ENCODE measurements at regions not wholly inside any gene's neighbourhood (a gene's known extent, or its start where the extent isn't known, plus 50 kb on each side); places are given as distances from the start of the nearest gene placed in this dataset.

DNA sequence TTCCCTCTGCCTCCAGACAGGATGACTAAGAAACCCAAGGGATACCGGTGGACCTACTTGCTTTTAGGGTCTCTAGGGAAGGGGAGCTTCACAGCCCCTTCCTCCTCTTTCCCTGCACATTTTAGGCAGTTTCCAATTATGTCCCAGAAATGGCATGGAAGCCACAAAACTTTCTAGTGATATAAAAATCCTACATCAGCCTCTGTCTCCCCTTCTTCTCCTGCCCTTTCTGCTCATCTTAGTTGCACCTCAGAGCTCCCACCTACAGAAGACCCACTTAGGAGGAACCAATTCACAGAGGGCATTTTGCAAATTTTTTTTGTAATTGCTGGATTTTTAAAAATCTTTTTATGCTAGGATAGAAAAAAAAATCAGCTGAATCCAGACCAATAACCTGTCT is 263.1 kb downstream of the TNS1 start:
- peaks cover 0 to 9% of the 10 kb centered on the region in 2 donors for H3K36me3 ChIP-seq (ENCODE audit: control insufficient read depth in 1 of 2, insufficient read depth in 2 of 2, low read length in 1 of 2)
- ATAC-seq (ENCODE audit: low FRiP score), result no peak
- no peaks in the 10 kb centered on the region for H3K9me3 ChIP-seq (ENCODE audit: control insufficient read depth, low read length)
- peaks cover 2 to 9% of the 10 kb centered on the region in 2 donors for H3K4me1 ChIP-seq (ENCODE audit: control insufficient read depth in 1 of 2, insufficient read depth in 2 of 2, low read length in 2 of 2)
- intact Hi-C loops (cut with DNase I), result no loop called here
- peak overlapping the region; percentile 15 to 54 for H3K27ac ChIP-seq (ENCODE audit: low read depth in 1 of 2, low read length in 2 of 2)
- no peaks in the 10 kb centered on the region for H3K27me3 ChIP-seq (ENCODE audit: control insufficient read depth in 1 of 2, insufficient read depth in 2 of 2, low read length in 1 of 2)
- no peak overlapping the region for H3K4me3 ChIP-seq (ENCODE audit: low read length in 2 of 2)
- 75 to 91% methylated on average over 1 of the region's 1 CpG for WGBS, 2 donors
- no peak for DNase-seq

- WGBS, 2 donors, result 79 to 89% methylated on average over 3 of the region's 3 CpGs
- H3K4me1 ChIP-seq (ENCODE audit: control insufficient read depth in 1 of 2, insufficient read depth in 2 of 2, low read length in 2 of 2), result peaks cover 2 to 8% of the 10 kb centered on the region in 2 donors
- no peaks in the 10 kb centered on the region for H3K9me3 ChIP-seq (ENCODE audit: control insufficient read depth, low read length)
- no peaks in the 10 kb centered on the region for H3K27me3 ChIP-seq (ENCODE audit: control insufficient read depth in 1 of 2, insufficient read depth in 2 of 2, low read length in 1 of 2)
- H3K36me3 ChIP-seq (ENCODE audit: control insufficient read depth in 1 of 2, insufficient read depth in 2 of 2, low read length in 1 of 2), result peaks cover 0 to 9% of the 10 kb centered on the region in 2 donors
- H3K4me3 ChIP-seq (ENCODE audit: low read length in 2 of 2), result no peak overlapping the region
- DNase-seq (no peak), ATAC-seq (ENCODE audit: low FRiP score) (no peak)
- no peak overlapping the region for H3K27ac ChIP-seq (ENCODE audit: low read depth in 1 of 2, low read length in 2 of 2)
- intact Hi-C loops (cut with DNase I), result no loop called here
Observed at GRCh38 chr2:217738061-217738460, 264.7 kb downstream of the TNS1 start.

GRCh38 chr2:217736776-217737550 is 265.8 kb downstream of the TNS1 start:
- DNase-seq (no peak), ATAC-seq (ENCODE audit: low FRiP score) (no peak)
- H3K4me1 ChIP-seq (ENCODE audit: control insufficient read depth in 1 of 2, insufficient read depth in 2 of 2, low read length in 2 of 2), result peaks cover 0 to 4% of the 10 kb centered on the region in 2 donors
- 84% methylated on average over 3 of the region's 3 CpGs for WGBS, 2 donors
- H3K4me3 ChIP-seq (ENCODE audit: low read length in 2 of 2), result no peak overlapping the region
- no peaks in the 10 kb centered on the region for H3K9me3 ChIP-seq (ENCODE audit: control insufficient read depth, low read length)
- no peak overlapping the region for H3K27ac ChIP-seq (ENCODE audit: low read depth in 1 of 2, low read length in 2 of 2)
- intact Hi-C loops (cut with DNase I), result no loop called here
- H3K36me3 ChIP-seq (ENCODE audit: control insufficient read depth in 1 of 2, insufficient read depth in 2 of 2, low read length in 1 of 2), result peaks cover 2 to 9% of the 10 kb centered on the region in 2 donors
- H3K27me3 ChIP-seq (ENCODE audit: control insufficient read depth in 1 of 2, insufficient read depth in 2 of 2, low read length in 1 of 2), result no peaks in the 10 kb centered on the region

DNA sequence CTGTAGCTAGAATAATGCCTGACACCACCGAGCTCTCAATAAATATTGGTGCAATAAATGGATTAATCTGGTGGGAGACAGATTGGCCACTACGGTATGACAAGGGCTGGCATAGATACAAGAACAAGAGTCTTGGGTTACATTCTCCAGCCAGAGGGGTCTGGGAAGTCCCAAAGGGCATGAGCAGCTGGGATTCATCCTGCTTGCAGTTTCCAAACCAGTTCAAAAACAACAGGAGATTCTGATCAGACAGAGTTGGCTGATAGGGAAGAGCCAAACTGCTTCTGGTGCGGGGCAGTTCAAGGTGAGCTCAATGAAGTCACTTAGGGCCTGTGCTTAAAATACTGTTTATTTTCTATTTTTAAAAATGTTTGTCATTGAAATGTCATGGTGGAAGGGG is 266.9 kb downstream of the TNS1 start:
- peaks cover 0 to 6% of the 10 kb centered on the region in 2 donors for H3K4me1 ChIP-seq (ENCODE audit: control insufficient read depth in 1 of 2, insufficient read depth in 2 of 2, low read length in 2 of 2)
- intact Hi-C loops (cut with DNase I), result no loop called here
- 68% methylated on average over 3 of the region's 3 CpGs for WGBS, 2 donors
- DNase-seq (no peak), ATAC-seq (ENCODE audit: low FRiP score) (no peak)
- no peak overlapping the region for H3K4me3 ChIP-seq (ENCODE audit: low read length in 2 of 2)
- no peak overlapping the region for H3K27ac ChIP-seq (ENCODE audit: low read depth in 1 of 2, low read length in 2 of 2)
- no peaks in the 10 kb centered on the region for H3K27me3 ChIP-seq (ENCODE audit: control insufficient read depth in 1 of 2, insufficient read depth in 2 of 2, low read length in 1 of 2)
- peaks cover 2 to 9% of the 10 kb centered on the region in 2 donors for H3K36me3 ChIP-seq (ENCODE audit: control insufficient read depth in 1 of 2, insufficient read depth in 2 of 2, low read length in 1 of 2)
- no peaks in the 10 kb centered on the region for H3K9me3 ChIP-seq (ENCODE audit: control insufficient read depth, low read length)

- ATAC-seq (ENCODE audit: low FRiP score), result no peak
- Histone ChIP-seq H3K27me3 (ENCODE audit: control insufficient read depth in 1 of 2, insufficient read depth in 2 of 2, low read length in 1 of 2) (no peaks in the 10 kb centered on the region), H3K27ac (ENCODE audit: low read depth in 1 of 2, low read length in 2 of 2) (no peak overlapping the region), H3K4me1 (ENCODE audit: control insufficient read depth in 1 of 2, insufficient read depth in 2 of 2, low read length in 2 of 2) (peaks cover 0 to 4% of the 10 kb centered on the region in 2 donors), H3K9me3 (ENCODE audit: control insufficient read depth, low read length) (no peaks in the 10 kb centered on the region), H3K4me3 (ENCODE audit: low read length in 2 of 2) (no peak overlapping the region), H3K36me3 (ENCODE audit: control insufficient read depth in 1 of 2, insufficient read depth in 2 of 2, low read length in 1 of 2) (peaks cover 2 to 9% of the 10 kb centered on the region in 2 donors)
- intact Hi-C loops (cut with DNase I), result no loop called here
- DNase-seq, result no peak
Observed at GRCh38 chr2:217735034-217735433, 267.8 kb downstream of the TNS1 start.

DNA sequence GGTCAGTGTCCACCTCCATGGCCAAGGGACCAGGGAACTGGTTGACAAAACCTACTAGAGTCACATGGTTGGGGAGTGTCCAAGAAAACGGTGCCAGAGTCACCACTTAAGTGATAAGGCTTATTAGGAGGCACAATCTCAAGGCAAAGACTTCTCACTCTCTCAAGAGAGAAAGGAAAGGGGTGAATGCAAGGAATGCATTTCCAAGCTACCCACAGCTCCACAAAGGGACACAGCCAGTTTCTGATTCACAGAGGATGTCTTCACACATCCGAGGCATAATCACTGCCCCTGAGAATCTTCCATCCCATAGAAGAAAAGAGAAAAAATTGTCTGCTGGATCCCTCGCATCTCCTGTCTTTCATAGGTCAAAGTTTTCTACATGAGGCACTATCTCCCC is 269.3 kb downstream of the TNS1 start:
- H3K27ac ChIP-seq (ENCODE audit: low read depth in 1 of 2, low read length in 2 of 2), result peak overlapping the region in 1 of 2 donors; percentile 7
- H3K4me3 ChIP-seq (ENCODE audit: low read length in 2 of 2), result no peak overlapping the region
- DNase-seq, result no peak
- WGBS, 2 donors, result 53 to 58% methylated on average over 3 of the region's 3 CpGs
- H3K27me3 ChIP-seq (ENCODE audit: control insufficient read depth in 1 of 2, insufficient read depth in 2 of 2, low read length in 1 of 2), result no peaks in the 10 kb centered on the region
- H3K9me3 ChIP-seq (ENCODE audit: control insufficient read depth, low read length), result no peaks in the 10 kb centered on the region
- no peak for ATAC-seq (ENCODE audit: low FRiP score)
- peaks cover 0 to 8% of the 10 kb centered on the region in 2 donors for H3K4me1 ChIP-seq (ENCODE audit: control insufficient read depth in 1 of 2, insufficient read depth in 2 of 2, low read length in 2 of 2)
- intact Hi-C loops (cut with DNase I), result no loop called here
- peaks cover 2 to 7% of the 10 kb centered on the region in 2 donors for H3K36me3 ChIP-seq (ENCODE audit: control insufficient read depth in 1 of 2, insufficient read depth in 2 of 2, low read length in 1 of 2)

- peaks cover 0 to 8% of the 10 kb centered on the region in 2 donors for H3K4me1 ChIP-seq (ENCODE audit: control insufficient read depth in 1 of 2, insufficient read depth in 2 of 2, low read length in 2 of 2)
- ATAC-seq (ENCODE audit: low FRiP score), result no peak
Observed at GRCh38 chr2:217732992-217733391, 269.8 kb downstream of the TNS1 start.

GRCh38 chr2:217731805-217732204 is 271.0 kb downstream of the TNS1 start:
- H3K4me1 ChIP-seq (ENCODE audit: control insufficient read depth in 1 of 2, insufficient read depth in 2 of 2, low read length in 2 of 2), result peaks cover 0 to 8% of the 10 kb centered on the region in 2 donors
- peaks cover 0 to 2% of the 10 kb centered on the region in 2 donors for H3K36me3 ChIP-seq (ENCODE audit: control insufficient read depth in 1 of 2, insufficient read depth in 2 of 2, low read length in 1 of 2)
- no peaks in the 10 kb centered on the region for H3K27me3 ChIP-seq (ENCODE audit: control insufficient read depth in 1 of 2, insufficient read depth in 2 of 2, low read length in 1 of 2)
- intact Hi-C loops (cut with DNase I), result no loop called here
- H3K4me3 ChIP-seq (ENCODE audit: low read length in 2 of 2), result no peak overlapping the region
- no peaks in the 10 kb centered on the region for H3K9me3 ChIP-seq (ENCODE audit: control insufficient read depth, low read length)
- H3K27ac ChIP-seq (ENCODE audit: low read depth in 1 of 2, low read length in 2 of 2), result peak overlapping the region in 1 of 2 donors; percentile 29
- DNase-seq (no peak), ATAC-seq (ENCODE audit: low FRiP score) (no peak)
- 61 to 62% methylated on average over 2 of the region's 2 CpGs for WGBS, 2 donors

More at GRCh38 chr2:217732992-217733391, 269.8 kb downstream of the TNS1 start:
- no peak for DNase-seq
- intact Hi-C loops (cut with DNase I), result no loop called here
- H3K4me3 ChIP-seq (ENCODE audit: low read length in 2 of 2), result no peak overlapping the region
- H3K27me3 ChIP-seq (ENCODE audit: control insufficient read depth in 1 of 2, insufficient read depth in 2 of 2, low read length in 1 of 2), result no peaks in the 10 kb centered on the region
- WGBS, 2 donors, result 66 to 68% methylated on average over 3 of the region's 3 CpGs
- H3K9me3 ChIP-seq (ENCODE audit: control insufficient read depth, low read length), result no peaks in the 10 kb centered on the region
- peaks cover 2 to 3% of the 10 kb centered on the region in 2 donors for H3K36me3 ChIP-seq (ENCODE audit: control insufficient read depth in 1 of 2, insufficient read depth in 2 of 2, low read length in 1 of 2)
- H3K27ac ChIP-seq (ENCODE audit: low read depth in 1 of 2, low read length in 2 of 2), result peak overlapping the region in 1 of 2 donors; percentile 69

- WGBS, 2 donors, result 17 to 18% methylated on average over 5 of the region's 5 CpGs
- no peak for DNase-seq
- Histone ChIP-seq H3K27ac (ENCODE audit: low read depth in 1 of 2, low read length in 2 of 2) (peak overlapping the region in 1 of 2 donors; percentile 46), H3K4me1 (ENCODE audit: control insufficient read depth in 1 of 2, insufficient read depth in 2 of 2, low read length in 2 of 2) (peaks cover 0 to 8% of the 10 kb centered on the region in 2 donors), H3K4me3 (ENCODE audit: low read length in 2 of 2) (no peak overlapping the region), H3K9me3 (ENCODE audit: control insufficient read depth, low read length) (no peaks in the 10 kb centered on the region), H3K36me3 (ENCODE audit: control insufficient read depth in 1 of 2, insufficient read depth in 2 of 2, low read length in 1 of 2) (peaks cover 0 to 6% of the 10 kb centered on the region in 2 donors), H3K27me3 (ENCODE audit: control insufficient read depth in 1 of 2, insufficient read depth in 2 of 2, low read length in 1 of 2) (no peaks in the 10 kb centered on the region)
- intact Hi-C loops (cut with DNase I), result no loop called here
- peak; percentile 36 for ATAC-seq (ENCODE audit: low FRiP score)
Observed at GRCh38 chr2:217729421-217730053, 273.3 kb downstream of the TNS1 start.

Measured in aorta (tissue), 5 donors.